CD14-positive monocyte (primary cell): ENCODE measurements at regions not wholly inside any gene's neighbourhood (a gene's known extent, or its start where the extent isn't known, plus 50 kb on each side); places are given as distances from the start of the nearest gene placed in this dataset.

ENCODE experiments used
- DNase-seq, 3 donors: peaks; one replicate each; pipeline ENCODE4 v3.0.0-alpha.2; 2011 to 2022
- H2AFZ ChIP-seq: 2 replicates; pipeline ENCODE4 v1.6.0; 2012; ENCODE audit warnings: mild to moderate bottlenecking, low read depth, low read length, inconsistent platforms; ENCODE audit not compliant: insufficient read depth, poor library complexity, severe bottlenecking
- H3K27ac ChIP-seq, 2 donors: 1 replicate in 1 of 2; 2 replicates in 1 of 2; pipeline ENCODE4 v1.5.1; 2012 to 2013; ENCODE audit warnings: low read length in 2 of 2, control low read depth in 1 of 2, inconsistent platforms in 1 of 2, low read depth in 1 of 2, mild to moderate bottlenecking in 1 of 2
- H3K27me3 ChIP-seq, 2 donors: one replicate each; pipeline versions ENCODE4 v1.6.0 to v1.6.1; 2011 to 2013; ENCODE audit warnings: low read length in 2 of 2; ENCODE audit not compliant: control insufficient read depth in 2 of 2, insufficient read depth in 2 of 2
- H3K36me3 ChIP-seq, 2 donors: replicated peaks in 1 of 2; 1 replicate in 1 of 2; 2 replicates in 1 of 2; pipeline versions ENCODE4 v1.5.1 to v1.6.1; 2012 to 2013; ENCODE audit warnings: low read length in 2 of 2, control low read depth in 1 of 2, inconsistent platforms in 1 of 2, mild to moderate bottlenecking in 1 of 2; ENCODE audit not compliant: insufficient read depth in 2 of 2, control insufficient read depth in 1 of 2
- H3K4me1 ChIP-seq, 2 donors: 1 replicate in 1 of 2; 2 replicates in 1 of 2; pipeline versions ENCODE4 v1.5.1 to v1.6.1; 2012 to 2013; ENCODE audit warnings: low read length in 2 of 2, control low read depth in 1 of 2, inconsistent platforms in 1 of 2, mild to moderate bottlenecking in 1 of 2, moderate library complexity in 1 of 2; ENCODE audit not compliant: insufficient read depth in 2 of 2, control insufficient read depth in 1 of 2
- H3K4me2 ChIP-seq: replicated peaks from 2 replicates; pipeline ENCODE3; 2012; ENCODE audit warnings: low read length, moderate library complexity, mild to moderate bottlenecking; ENCODE audit not compliant: poor library complexity, severe bottlenecking; ENCODE audit errors: extremely low read depth
- H3K4me3 ChIP-seq, 3 experiments: fragments of 200-600 bp in 1 of 3; sonication (generic) in 1 of 3; replicated peaks in 1 of 3; 1 replicate in 2 of 3; 2 replicates in 1 of 3; pipeline ENCODE4 v1.5.1; 2011 to 2013; ENCODE audit warnings: low read length in 3 of 3, mild to moderate bottlenecking in 3 of 3, control low read depth in 2 of 3, low read depth in 2 of 3, inconsistent platforms in 1 of 3, moderate library complexity in 1 of 3
- H3K79me2 ChIP-seq: 2 replicates; pipeline ENCODE4 v1.6.0; 2012; ENCODE audit warnings: mild to moderate bottlenecking, control low read depth, inconsistent platforms, low read length, moderate library complexity; ENCODE audit not compliant: insufficient read depth
- H3K9ac ChIP-seq: 2 replicates; pipeline ENCODE4 v1.6.0; 2017; ENCODE audit warnings: low read length, mild to moderate bottlenecking; ENCODE audit not compliant: insufficient read depth, poor library complexity, severe bottlenecking
- H3K9me3 ChIP-seq, 2 donors: replicated peaks in 1 of 2; 1 replicate in 1 of 2; 2 replicates in 1 of 2; pipeline versions ENCODE4 v1.5.1 to v1.6.1; 2012 to 2013; ENCODE audit warnings: low read length in 2 of 2, control low read depth in 1 of 2; ENCODE audit not compliant: control insufficient read depth in 1 of 2, insufficient read depth in 1 of 2
- H4K20me1 ChIP-seq: 2 replicates; pipeline ENCODE4 v1.6.0; 2012; ENCODE audit warnings: mild to moderate bottlenecking, low read length, control low read depth, moderate library complexity; ENCODE audit not compliant: insufficient read depth
- H3K27ac Mint-ChIP-seq, 7 donors: one replicate each; pipeline ENCODE4 v1.8.0; 2020; ENCODE audit warnings: mild to moderate bottlenecking in 7 of 7, mixed read lengths in 7 of 7, moderate library complexity in 6 of 7, inconsistent platforms in 2 of 7
- H3K27me3 Mint-ChIP-seq, 3 donors: one replicate each; pipeline ENCODE4 v1.8.0; 2021 to 2022; ENCODE audit warnings: low read depth in 3 of 3, mild to moderate bottlenecking in 3 of 3, mixed read lengths in 3 of 3, moderate library complexity in 3 of 3, inconsistent platforms in 1 of 3
- H3K36me3 Mint-ChIP-seq, 2 donors: one replicate each; pipeline ENCODE4 v1.8.0; 2020; ENCODE audit warnings: mixed read lengths in 2 of 2, inconsistent platforms in 1 of 2, mild to moderate bottlenecking in 1 of 2
- H3K4me1 Mint-ChIP-seq: one replicate; pipeline ENCODE4 v1.8.0; 2020; ENCODE audit warnings: mild to moderate bottlenecking, mixed read lengths
- H3K4me3 Mint-ChIP-seq, 2 donors: one replicate each; pipeline ENCODE4 v1.8.0; 2020; ENCODE audit warnings: mild to moderate bottlenecking in 2 of 2, mixed read lengths in 2 of 2, moderate library complexity in 1 of 2
- H3K9me3 Mint-ChIP-seq, 7 donors: one replicate each; pipeline ENCODE4 v1.8.0; 2020 to 2022; ENCODE audit warnings: mixed read lengths in 7 of 7, mild to moderate bottlenecking in 6 of 7, moderate library complexity in 6 of 7, inconsistent platforms in 2 of 7
- WGBS: methylation state at CpG from one replicate; pipeline ENCODE4 v1.1.5; 2013; ENCODE audit warnings: missing lambda C conversion rate; ENCODE audit not compliant: insufficient coverage; 5-methylcytosine and 5-hydroxymethylcytosine counted together
- intact Hi-C, 2 donors: fragments of 100-400 bp; cut with micrococcal nuclease; formaldehyde crosslinking; loops; one replicate each; pipeline versions ENCODE4 v1.15.0 to v1.15.1; 2023
- TF ChIP-seq, protein P1 (sequence below): fragments of 200-600 bp; IDR thresholded peaks from one replicate; pipeline ENCODE4 v1.8.0; 2022; ENCODE audit warnings: antibody characterized with exemption, mild to moderate bottlenecking

DNA sequence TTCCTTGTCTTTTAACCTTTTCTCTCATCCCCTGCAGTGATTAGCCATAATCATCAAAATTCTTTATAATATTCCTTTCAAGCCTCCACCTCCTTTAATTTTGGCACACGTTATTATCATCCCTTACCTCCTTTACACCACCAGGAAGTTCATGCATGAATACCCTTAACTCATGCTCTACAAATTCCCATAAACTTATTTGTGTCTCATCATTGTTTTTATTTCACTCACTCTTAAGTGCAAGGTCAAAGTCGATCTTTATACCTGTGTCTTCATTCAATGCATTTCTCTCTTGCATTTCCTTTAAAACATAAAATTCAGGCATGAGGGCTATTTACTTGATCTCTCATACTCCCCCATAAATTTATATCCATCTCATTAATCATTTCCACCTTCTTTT lies 1064.6 kb upstream of the CADM2 start:
- Histone ChIP-seq H3K27me3 (no peaks in the 10 kb centered on the region), H3K9ac (no peak overlapping the region), H3K79me2 (no peaks in the 10 kb centered on the region), H3K4me2 (no peak overlapping the region), H3K9me3 (no peaks in the 10 kb centered on the region), H2AFZ (no peak overlapping the region), H3K27ac (no peak overlapping the region), H3K4me3 (no peak overlapping the region), H3K4me1 (no peaks in the 10 kb centered on the region), H3K36me3 (no peaks in the 10 kb centered on the region), H4K20me1 (no peaks in the 10 kb centered on the region)
- H3K4me3 Mint-ChIP-seq, result no peak overlapping the region
- intact Hi-C loops, result no loop called here
- no peak overlapping the region for H3K27ac Mint-ChIP-seq
- WGBS, result 75% methylated on average over 2 of the region's 2 CpGs
- no peaks in the 10 kb centered on the region for H3K4me1 Mint-ChIP-seq
- TF ChIP-seq, protein P1, sequence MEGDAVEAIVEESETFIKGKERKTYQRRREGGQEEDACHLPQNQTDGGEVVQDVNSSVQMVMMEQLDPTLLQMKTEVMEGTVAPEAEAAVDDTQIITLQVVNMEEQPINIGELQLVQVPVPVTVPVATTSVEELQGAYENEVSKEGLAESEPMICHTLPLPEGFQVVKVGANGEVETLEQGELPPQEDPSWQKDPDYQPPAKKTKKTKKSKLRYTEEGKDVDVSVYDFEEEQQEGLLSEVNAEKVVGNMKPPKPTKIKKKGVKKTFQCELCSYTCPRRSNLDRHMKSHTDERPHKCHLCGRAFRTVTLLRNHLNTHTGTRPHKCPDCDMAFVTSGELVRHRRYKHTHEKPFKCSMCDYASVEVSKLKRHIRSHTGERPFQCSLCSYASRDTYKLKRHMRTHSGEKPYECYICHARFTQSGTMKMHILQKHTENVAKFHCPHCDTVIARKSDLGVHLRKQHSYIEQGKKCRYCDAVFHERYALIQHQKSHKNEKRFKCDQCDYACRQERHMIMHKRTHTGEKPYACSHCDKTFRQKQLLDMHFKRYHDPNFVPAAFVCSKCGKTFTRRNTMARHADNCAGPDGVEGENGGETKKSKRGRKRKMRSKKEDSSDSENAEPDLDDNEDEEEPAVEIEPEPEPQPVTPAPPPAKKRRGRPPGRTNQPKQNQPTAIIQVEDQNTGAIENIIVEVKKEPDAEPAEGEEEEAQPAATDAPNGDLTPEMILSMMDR, result no peak
- peaks cover 0 to 4% (median 0%) of the 10 kb centered on the region in 7 donors for H3K9me3 Mint-ChIP-seq
- DNase-seq, result no peak
- no peaks in the 10 kb centered on the region for H3K36me3 Mint-ChIP-seq
- no peaks in the 10 kb centered on the region for H3K27me3 Mint-ChIP-seq

DNA sequence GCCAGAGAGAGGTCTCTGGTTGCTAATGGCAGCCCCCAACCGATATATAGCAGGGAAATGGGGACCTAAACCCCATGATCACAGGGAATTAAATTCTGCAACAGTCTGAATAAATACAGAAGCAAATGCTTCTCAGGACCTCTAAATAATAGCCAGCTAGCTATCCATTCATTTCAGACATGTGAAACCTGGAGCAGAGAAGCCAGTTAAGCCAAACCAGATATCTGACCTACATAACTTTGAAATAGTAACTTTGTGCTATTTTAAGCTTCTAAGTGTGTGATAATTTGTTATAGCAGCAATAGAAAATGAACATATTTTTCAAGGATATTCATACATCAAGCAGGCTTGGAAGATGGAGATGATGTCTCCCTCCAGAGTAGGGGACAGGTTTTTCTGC lies 1062.9 kb upstream of the CADM2 start:
- Mint-ChIP-seq H3K36me3 (no peaks in the 10 kb centered on the region), H3K4me3 (no peak overlapping the region), H3K4me1 (no peaks in the 10 kb centered on the region), H3K27me3 (no peaks in the 10 kb centered on the region), H3K9me3 (peaks cover 0 to 7% (median 0%) of the 10 kb centered on the region in 7 donors), H3K27ac (no peak overlapping the region)
- H3K27ac ChIP-seq, result no peak overlapping the region
- no peak overlapping the region for H3K9ac ChIP-seq
- no peak overlapping the region for H3K4me2 ChIP-seq
- no peaks in the 10 kb centered on the region for H3K9me3 ChIP-seq
- H3K79me2 ChIP-seq, result no peaks in the 10 kb centered on the region
- TF ChIP-seq, protein P1, result no peak
- no peaks in the 10 kb centered on the region for H4K20me1 ChIP-seq
- no CpG with 5 or more reads among the region's 1 CpG for WGBS
- no peak for DNase-seq
- no peak overlapping the region for H3K4me3 ChIP-seq
- H3K27me3 ChIP-seq, result no peaks in the 10 kb centered on the region
- no peaks in the 10 kb centered on the region for H3K4me1 ChIP-seq
- no peaks in the 10 kb centered on the region for H3K36me3 ChIP-seq
- intact Hi-C loops, result no loop called here
- no peak overlapping the region for H2AFZ ChIP-seq
